Hepatocyte (in vitro differentiated cells): ENCODE measurements at regions not wholly inside any gene's neighbourhood (a gene's known extent, or its start where the extent isn't known, plus 50 kb on each side); places are given as distances from the start of the nearest gene placed in this dataset.

Experiments
- DNase-seq: peaks from one replicate; pipeline ENCODE4 v3.0.0-alpha.2; 2016; ENCODE audit warnings: low spot score
- H2AFZ ChIP-seq: fragments of 200-600 bp; sonication (generic); 2 replicates; pipeline ENCODE4 v1.6.0; 2016; ENCODE audit warnings: antibody characterized with exemption, mild to moderate bottlenecking
- H3K27ac ChIP-seq: fragments of 200-600 bp; sonication (generic); 2 replicates; pipeline ENCODE4 v1.5.1; 2016; ENCODE audit warnings: mild to moderate bottlenecking
- H3K27me3 ChIP-seq: fragments of 200-600 bp; sonication (generic); 2 replicates; pipeline ENCODE4 v1.6.1; 2016
- H3K36me3 ChIP-seq: fragments of 200-600 bp; sonication (generic); replicated peaks from 2 replicates; pipeline ENCODE4 v1.5.1; 2016; ENCODE audit warnings: low read depth; ENCODE audit not compliant: insufficient read depth
- H3K4me1 ChIP-seq: fragments of 200-600 bp; sonication (generic); 2 replicates; pipeline ENCODE4 v1.5.1; 2016; ENCODE audit warnings: mild to moderate bottlenecking, moderate library complexity; ENCODE audit not compliant: insufficient read depth
- H3K4me2 ChIP-seq: fragments of 200-600 bp; sonication (generic); 2 replicates; pipeline ENCODE4 v1.6.0; 2016
- H3K4me3 ChIP-seq: fragments of 200-600 bp; sonication (generic); 2 replicates; pipeline ENCODE4 v1.5.1; 2016; ENCODE audit warnings: mild to moderate bottlenecking
- H3K79me2 ChIP-seq: fragments of 200-600 bp; sonication (generic); 2 replicates; pipeline ENCODE4 v1.6.0; 2017; ENCODE audit warnings: mild to moderate bottlenecking
- H3K9me2 ChIP-seq: fragments of 200-600 bp; sonication (generic); replicated peaks from 2 replicates; pipeline ENCODE4 v1.6.0; 2017; ENCODE audit warnings: mild to moderate bottlenecking; ENCODE audit not compliant: insufficient read depth
- H3K9me3 ChIP-seq: fragments of 200-600 bp; sonication (generic); 2 replicates; pipeline ENCODE4 v1.5.1; 2016; ENCODE audit warnings: low read depth, mild to moderate bottlenecking
- H4K20me1 ChIP-seq: fragments of 200-600 bp; sonication (generic); 2 replicates; pipeline ENCODE4 v1.6.0; 2016; ENCODE audit warnings: mild to moderate bottlenecking; ENCODE audit not compliant: insufficient read depth, poor library complexity, severe bottlenecking
- CTCF ChIP-seq: fragments of 200-600 bp; sonication (generic); IDR thresholded peaks from 2 replicates; pipeline ENCODE4 v1.5.1; 2016; ENCODE audit warnings: antibody characterized with exemption, mild to moderate bottlenecking; ENCODE audit not compliant: poor library complexity
- EZH2 ChIP-seq: fragments of 200-600 bp; sonication (generic); IDR thresholded peaks from 2 replicates; pipeline ENCODE4 v1.6.1; 2016; ENCODE audit warnings: antibody characterized with exemption, mild to moderate bottlenecking, borderline replicate concordance
- EZH2phosphoT487 ChIP-seq: fragments of 200-600 bp; sonication (generic); IDR thresholded peaks from one replicate; pipeline ENCODE4 v1.6.1; 2018; ENCODE audit warnings: antibody characterized with exemption, mild to moderate bottlenecking, low read depth, moderate library complexity; ENCODE audit not compliant: unreplicated experiment, severe bottlenecking
- WGBS: methylation state at CpG from one replicate; pipeline ENCODE4 v1.1.6; 2016; ENCODE audit warnings: low lambda C conversion rate; ENCODE audit errors: missing lambda C conversion rate; 5-methylcytosine and 5-hydroxymethylcytosine counted together

- peak overlapping the region; percentile 29 for H3K4me2 ChIP-seq
- no peaks in the 10 kb centered on the region for H3K79me2 ChIP-seq
- no peaks in the 10 kb centered on the region for H3K9me3 ChIP-seq
- no peaks in the 10 kb centered on the region for H3K9me2 ChIP-seq
- H4K20me1 ChIP-seq: no peaks in the 10 kb centered on the region
- H3K27me3 ChIP-seq: no peaks in the 10 kb centered on the region
- WGBS: 53% methylated on average over 3 of the region's 3 CpGs
- peak; percentile 56 for DNase-seq
- H3K36me3 ChIP-seq: no peaks in the 10 kb centered on the region
- TF ChIP-seq CTCF (no peak), EZH2 (no peak), EZH2phosphoT487 (no peak)
- H3K4me1 ChIP-seq: no peaks in the 10 kb centered on the region
- no peak overlapping the region for H3K4me3 ChIP-seq
- peak overlapping the region; percentile 67 for H3K27ac ChIP-seq
- no peak overlapping the region for H2AFZ ChIP-seq
Observed at GRCh38 chr3:96266395-96267190, 547.8 kb upstream of the EPHA6 start.

- H3K9me2 ChIP-seq: no peaks in the 10 kb centered on the region
- WGBS: 73% methylated on average over 3 of the region's 3 CpGs
- DNase-seq: no peak
Observed at GRCh38 chr3:96267577-96267976, 546.8 kb upstream of the EPHA6 start.

GRCh38 chr3:96294143-96294542 lies 520.3 kb upstream of the EPHA6 start:
- H3K4me3 ChIP-seq: no peak overlapping the region
- no peak for DNase-seq
- H3K27me3 ChIP-seq: no peaks in the 10 kb centered on the region
- H3K4me1 ChIP-seq: no peaks in the 10 kb centered on the region
- H3K79me2 ChIP-seq: no peaks in the 10 kb centered on the region
- no peak overlapping the region for H2AFZ ChIP-seq
- H3K36me3 ChIP-seq: no peaks in the 10 kb centered on the region
- H3K9me2 ChIP-seq: no peaks in the 10 kb centered on the region
- no peaks in the 10 kb centered on the region for H4K20me1 ChIP-seq
- TF ChIP-seq EZH2: no peak
- TF ChIP-seq EZH2phosphoT487: no peak
- TF ChIP-seq CTCF: no peak
- WGBS: 92% methylated on average over 4 of the region's 4 CpGs
- H3K9me3 ChIP-seq: no peaks in the 10 kb centered on the region
- no peak overlapping the region for H3K4me2 ChIP-seq
- H3K27ac ChIP-seq: no peak overlapping the region

More at GRCh38 chr3:96267577-96267976, 546.8 kb upstream of the EPHA6 start:
- no peaks in the 10 kb centered on the region for H3K9me3 ChIP-seq
- H3K4me2 ChIP-seq: peak overlapping the region; percentile 29
- no peaks in the 10 kb centered on the region for H3K79me2 ChIP-seq
- no peaks in the 10 kb centered on the region for H3K27me3 ChIP-seq
- no peak overlapping the region for H2AFZ ChIP-seq
- H3K27ac ChIP-seq: peak overlapping the region; percentile 67
- no peaks in the 10 kb centered on the region for H3K4me1 ChIP-seq
- H3K4me3 ChIP-seq: no peak overlapping the region
- H4K20me1 ChIP-seq: no peaks in the 10 kb centered on the region
- no peaks in the 10 kb centered on the region for H3K36me3 ChIP-seq
- TF ChIP-seq CTCF: no peak
- TF ChIP-seq EZH2: no peak
- no peak for TF ChIP-seq EZH2phosphoT487
